ENCODE measurements at regions not wholly inside any gene's neighbourhood (a gene's known extent, or its start where the extent isn't known, plus 50 kb on each side); places are given as distances from the start of the nearest gene placed in this dataset.

GRCh38 chr4:130043732-130044160 is 947.8 kb downstream of the C4orf33 start:
- no peaks in the 10 kb centered on the region for H3K4me1 ChIP-seq (ENCODE audit: control insufficient read depth in 1 of 2, low read depth in 2 of 2)
- TF ChIP-seq CTCF (IDR thresholded peaks at IDR 0.05) = no peak
- no peaks in the 10 kb centered on the region for H3K36me3 ChIP-seq
- no peaks in the 10 kb centered on the region for H3K9me3 ChIP-seq
- H3K27ac ChIP-seq = no peak overlapping the region
- ATAC-seq (ENCODE audit: insufficient number of reproducible peaks, low FRiP score, low read depth) = no peak
- DNase-seq (ENCODE audit: low spot score) = no peak
- no peaks in the 10 kb centered on the region for H3K27me3 ChIP-seq (replicated peaks; ENCODE audit: insufficient read depth)
- no peak overlapping the region for H3K4me3 ChIP-seq

- DNase-seq (ENCODE audit: low spot score) (no peak), ATAC-seq (ENCODE audit: insufficient number of reproducible peaks, low FRiP score, low read depth) (no peak)
- Histone ChIP-seq H3K4me3 (no peak overlapping the region), H3K4me1 (ENCODE audit: control insufficient read depth in 1 of 2, low read depth in 2 of 2) (no peaks in the 10 kb centered on the region), H3K27ac (no peak overlapping the region), H3K36me3 (no peaks in the 10 kb centered on the region), H3K9me3 (no peaks in the 10 kb centered on the region), H3K27me3 (replicated peaks; ENCODE audit: insufficient read depth) (no peaks in the 10 kb centered on the region)
- no peak for TF ChIP-seq CTCF (IDR thresholded peaks at IDR 0.05)
Observed at GRCh38 chr4:130044788-130045531, 949.0 kb downstream of the C4orf33 start.

- no peaks in the 10 kb centered on the region for H3K4me1 ChIP-seq (ENCODE audit: control insufficient read depth in 1 of 2, low read depth in 2 of 2)
- no peak for TF ChIP-seq CTCF (IDR thresholded peaks at IDR 0.05)
- no peak for DNase-seq (ENCODE audit: low spot score)
- H3K36me3 ChIP-seq = no peaks in the 10 kb centered on the region
- H3K27ac ChIP-seq = no peak overlapping the region
- ATAC-seq (ENCODE audit: insufficient number of reproducible peaks, low FRiP score, low read depth) = no peak
- no peaks in the 10 kb centered on the region for H3K9me3 ChIP-seq
- H3K4me3 ChIP-seq = no peak overlapping the region
- H3K27me3 ChIP-seq (replicated peaks; ENCODE audit: insufficient read depth) = no peaks in the 10 kb centered on the region
Observed at GRCh38 chr4:130053723-130054122, 957.8 kb downstream of the C4orf33 start.

- H3K27ac ChIP-seq = no peak overlapping the region
- no peak for ATAC-seq (ENCODE audit: insufficient number of reproducible peaks, low FRiP score, low read depth)
- H3K27me3 ChIP-seq (replicated peaks; ENCODE audit: insufficient read depth) = no peaks in the 10 kb centered on the region
- DNase-seq (ENCODE audit: low spot score) = no peak
- no peaks in the 10 kb centered on the region for H3K36me3 ChIP-seq
- no peaks in the 10 kb centered on the region for H3K9me3 ChIP-seq
- H3K4me3 ChIP-seq = no peak overlapping the region
- H3K4me1 ChIP-seq (ENCODE audit: control insufficient read depth in 1 of 2, low read depth in 2 of 2) = no peaks in the 10 kb centered on the region
- no peak for TF ChIP-seq CTCF (IDR thresholded peaks at IDR 0.05)
Observed at GRCh38 chr4:130054908-130055307, 959.0 kb downstream of the C4orf33 start.

GRCh38 chr4:130056286-130056685 is 960.3 kb downstream of the C4orf33 start:
- DNase-seq (ENCODE audit: low spot score) = no peak
- no peak for ATAC-seq (ENCODE audit: insufficient number of reproducible peaks, low FRiP score, low read depth)

More at GRCh38 chr4:130056286-130056685, 960.3 kb downstream of the C4orf33 start:
- no peak overlapping the region for H3K27ac ChIP-seq
- no peak for TF ChIP-seq CTCF (IDR thresholded peaks at IDR 0.05)
- H3K4me1 ChIP-seq (ENCODE audit: control insufficient read depth in 1 of 2, low read depth in 2 of 2) = no peaks in the 10 kb centered on the region
- H3K27me3 ChIP-seq (replicated peaks; ENCODE audit: insufficient read depth) = no peaks in the 10 kb centered on the region
- H3K9me3 ChIP-seq = no peaks in the 10 kb centered on the region
- H3K36me3 ChIP-seq = no peaks in the 10 kb centered on the region
- H3K4me3 ChIP-seq = no peak overlapping the region

Measured in thoracic aorta (tissue), 2 donors.